GM19463 (cell line): ENCODE measurements at regions not wholly inside any gene's neighbourhood (a gene's known extent, or its start where the extent isn't known, plus 50 kb on each side); places are given as distances from the start of the nearest gene placed in this dataset.

ENCODE experiments used
- ATAC-seq: cut with Tn5 transposase; IDR thresholded peaks from one replicate; pipeline ENCODE4 v1.9.1; 2021; ENCODE audit warnings: mild to moderate bottlenecking, moderate library complexity; ENCODE audit not compliant: unreplicated experiment

DNA sequence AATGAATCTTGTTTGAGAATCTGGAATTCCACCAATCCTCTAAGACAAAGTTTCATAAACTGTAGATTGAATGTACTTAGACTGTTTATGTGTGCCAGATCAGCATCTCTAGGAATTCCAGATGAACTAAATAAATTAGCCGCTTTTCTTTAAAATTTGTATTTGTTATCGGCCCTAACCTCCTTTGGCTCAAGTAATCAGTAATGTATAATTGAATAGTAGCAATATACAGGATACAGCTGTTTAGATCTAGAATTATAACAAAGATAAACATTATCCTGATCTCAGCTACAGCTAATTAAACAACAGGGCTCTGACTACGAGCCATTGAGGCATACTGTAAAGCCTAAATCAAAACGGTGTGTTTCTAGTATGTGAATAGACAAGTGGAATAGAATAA lies 120.3 kb downstream of the CYB561 start:
- no peak for ATAC-seq

DNA sequence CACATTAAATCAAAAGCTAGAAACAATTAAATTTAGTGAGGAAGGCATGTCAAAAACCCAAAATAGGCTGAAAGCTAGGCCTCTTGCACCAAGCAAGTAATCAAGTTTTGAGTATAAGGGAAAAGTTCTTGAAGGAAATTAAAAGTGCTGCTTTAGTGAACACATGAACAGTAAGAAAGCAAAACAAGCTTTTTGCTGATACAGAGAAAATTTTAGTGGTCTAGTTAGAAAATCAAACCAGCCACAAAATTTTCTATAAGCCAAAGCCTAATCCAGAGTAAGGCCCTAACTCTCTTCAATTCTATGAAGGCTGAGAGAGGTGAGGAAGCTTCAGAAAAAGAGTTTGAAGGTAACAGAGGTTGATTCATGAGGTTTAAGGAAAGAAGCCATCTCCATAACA lies 116.2 kb downstream of the CYB561 start:
- ATAC-seq = no peak

DNA sequence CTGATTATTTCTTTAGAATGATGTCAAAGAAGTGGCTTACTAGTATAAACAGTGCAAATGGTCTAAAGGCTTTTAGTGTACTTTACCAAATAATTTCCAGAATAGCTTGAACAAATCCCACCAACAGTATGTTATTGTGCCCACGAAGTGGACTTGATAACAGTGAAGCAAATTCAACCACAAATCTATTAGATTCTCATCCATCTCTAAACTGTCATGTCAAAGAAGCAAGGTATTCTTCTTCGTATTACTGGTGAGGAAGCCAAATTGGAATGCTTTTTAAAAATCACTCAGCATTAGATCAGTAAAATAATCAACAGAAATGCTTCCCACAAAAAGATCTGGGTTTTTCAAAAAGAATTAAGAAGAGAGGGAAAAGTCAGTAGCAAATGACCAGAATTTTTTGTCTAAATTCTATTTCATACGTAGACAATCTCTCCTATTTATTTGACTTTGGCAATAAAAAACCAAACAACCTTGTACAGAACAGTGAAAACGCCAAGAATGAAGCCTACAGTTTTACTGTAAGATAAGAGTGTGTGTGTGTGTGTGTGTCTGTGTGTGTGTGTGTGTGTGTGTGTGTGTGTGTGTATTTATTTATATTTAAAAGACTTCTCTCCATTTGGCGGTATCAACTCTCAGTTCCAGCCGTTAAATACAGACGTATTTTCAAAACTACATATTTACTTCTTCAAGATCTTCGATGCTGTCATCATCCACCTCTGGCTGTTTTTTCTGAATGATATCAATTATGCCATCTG lies 114.6 kb downstream of the CYB561 start:
- no peak for ATAC-seq

DNA sequence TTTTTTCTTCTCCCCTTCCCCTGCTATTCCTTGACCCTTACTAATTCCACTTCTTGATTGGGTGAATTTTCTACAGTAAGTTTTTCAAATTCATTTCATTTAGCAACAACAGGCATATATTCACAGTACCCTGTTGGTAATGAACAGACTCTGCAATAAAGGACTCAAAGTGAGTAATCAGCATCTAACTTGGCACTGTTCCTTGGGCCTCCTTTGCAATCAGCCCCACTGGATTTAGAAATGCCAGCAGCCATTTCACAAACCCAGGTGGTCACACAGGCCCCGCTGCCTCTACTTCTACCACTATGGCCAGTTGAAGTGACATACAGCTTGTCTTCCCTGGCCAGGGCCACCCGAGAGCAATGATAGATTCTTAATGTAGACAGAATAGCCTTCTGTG lies 113.8 kb downstream of the CYB561 start:
- no peak for ATAC-seq

DNA sequence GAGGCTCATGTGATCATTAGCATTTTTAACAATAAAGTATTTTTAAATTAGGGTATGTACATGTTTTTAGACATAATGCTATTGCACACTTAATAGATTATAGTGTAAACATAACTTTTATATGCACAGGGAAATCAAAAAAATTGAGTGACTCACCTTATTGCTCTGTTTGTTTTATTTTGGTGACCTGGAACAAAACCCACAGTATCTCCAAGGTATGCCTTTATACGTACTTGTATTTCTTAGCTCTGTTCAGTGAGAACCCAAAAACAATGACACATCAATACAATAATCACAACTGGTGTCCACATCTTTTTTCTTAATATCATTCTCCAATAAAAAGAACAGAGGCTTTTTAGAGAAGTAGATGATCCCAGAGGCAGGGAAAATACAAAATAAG lies 112.2 kb downstream of the CYB561 start:
- no peak for ATAC-seq

DNA sequence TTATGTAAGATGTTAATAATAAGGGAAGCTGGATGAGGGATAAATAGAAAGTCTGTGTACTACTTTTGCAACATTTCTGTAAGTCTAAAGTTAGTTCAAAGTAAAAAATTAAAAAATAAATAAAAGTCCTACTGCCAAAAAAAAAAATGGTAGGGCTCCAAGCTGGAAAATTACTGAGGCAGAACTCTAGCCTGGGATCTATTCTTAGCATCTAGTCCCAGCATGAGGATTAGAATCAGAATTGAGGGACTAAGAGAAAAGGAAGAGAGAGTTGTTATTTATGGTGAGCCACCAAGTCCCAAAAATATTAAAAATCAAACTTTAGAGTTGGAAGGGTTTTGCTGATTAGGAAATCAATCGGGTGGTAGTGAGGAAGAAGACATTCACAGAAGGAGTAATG lies 110.3 kb downstream of the CYB561 start:
- no peak for ATAC-seq

DNA sequence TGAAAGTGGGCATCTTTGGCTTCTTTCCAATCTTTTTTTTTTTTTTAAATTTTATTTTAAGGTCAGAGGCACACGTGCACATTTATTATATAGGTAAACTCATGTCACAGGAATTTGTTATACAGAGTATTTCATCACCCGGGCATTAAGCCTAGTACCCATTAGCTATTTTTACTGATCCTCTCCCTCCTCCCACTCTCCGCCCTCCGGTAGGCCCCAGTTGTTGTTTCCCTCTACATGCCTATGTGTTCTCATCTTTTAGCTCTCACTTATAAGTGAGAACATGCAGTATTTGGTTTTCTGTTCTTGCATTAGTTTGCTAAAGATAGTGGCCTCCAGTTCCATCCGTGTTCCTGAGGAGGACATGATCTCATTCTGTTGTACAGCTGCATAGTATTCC lies 108.5 kb downstream of the CYB561 start:
- ATAC-seq = no peak

DNA sequence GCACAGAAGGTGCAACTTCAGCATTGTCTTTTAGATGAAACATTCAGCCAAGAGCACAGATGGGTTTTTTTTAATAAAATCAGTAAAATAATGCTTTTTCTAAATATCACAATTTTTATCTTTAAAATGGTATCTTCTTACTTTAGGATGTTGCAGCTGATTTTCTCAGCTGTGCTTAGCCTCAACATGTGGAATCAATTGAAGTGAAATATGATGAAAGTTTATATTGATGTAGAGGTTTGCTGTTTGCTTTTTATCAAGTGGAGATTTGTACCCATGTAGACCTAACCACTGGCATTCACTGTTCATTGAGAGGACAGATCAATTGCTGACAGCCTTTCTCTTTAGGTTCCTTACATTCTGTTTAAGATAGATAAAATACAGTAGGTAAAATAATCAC lies 107.8 kb downstream of the CYB561 start:
- no peak for ATAC-seq

DNA sequence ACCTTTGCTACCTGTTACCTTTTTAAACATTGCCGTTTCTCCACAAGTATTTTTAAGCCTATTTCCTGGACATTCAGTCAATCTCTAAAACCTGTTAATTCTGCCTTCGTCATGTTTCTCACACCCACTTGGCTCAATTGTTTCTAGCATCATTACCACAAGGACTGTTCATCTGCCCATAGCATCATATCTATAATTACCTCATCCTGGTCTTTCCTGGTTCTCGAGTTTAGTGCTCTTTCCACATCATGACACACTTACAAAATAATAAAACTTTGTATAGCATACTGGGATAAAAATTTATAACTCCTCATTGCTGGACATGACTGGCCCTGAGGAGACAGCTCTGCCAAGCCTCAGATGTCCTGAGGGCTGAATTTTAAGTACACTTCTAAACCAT lies 104.8 kb downstream of the CYB561 start:
- no peak for ATAC-seq

DNA sequence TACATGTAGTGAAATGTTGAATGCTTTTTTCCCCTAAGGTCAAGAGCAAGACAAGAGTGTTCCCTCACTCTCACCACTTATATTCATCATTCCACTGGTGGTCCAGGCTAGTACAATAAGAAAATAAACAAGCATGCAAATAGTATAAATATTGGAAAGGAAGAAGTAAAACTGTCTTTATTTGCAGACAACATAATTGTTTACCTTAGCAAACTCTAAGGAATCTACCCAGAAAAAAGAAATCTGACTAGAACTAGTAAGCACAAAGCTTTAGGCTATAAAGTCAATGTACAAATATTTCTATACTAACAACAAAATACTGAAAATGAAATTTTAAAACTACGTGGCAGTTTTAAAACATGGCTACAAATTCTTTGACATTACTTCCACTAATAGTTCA lies 101.7 kb downstream of the CYB561 start:
- no peak for ATAC-seq

DNA sequence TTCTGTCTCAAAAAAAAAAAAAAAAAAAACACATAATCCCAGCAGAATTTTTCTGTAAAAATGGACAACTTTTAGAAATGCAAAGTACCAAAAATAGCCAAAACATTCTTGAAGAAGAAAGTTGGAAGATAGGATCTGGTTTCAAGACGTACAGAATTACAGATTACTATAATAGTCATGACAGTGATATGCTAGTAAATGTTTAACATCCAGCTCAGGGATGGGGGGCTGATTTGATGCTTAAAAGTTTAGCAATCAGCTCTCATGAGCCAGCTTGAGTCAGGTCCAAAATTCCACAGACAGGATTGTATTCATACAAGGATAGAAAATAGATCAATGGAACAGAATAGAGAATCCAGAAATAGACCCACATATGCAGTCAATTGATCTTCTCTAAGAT lies 100.5 kb downstream of the CYB561 start:
- no peak for ATAC-seq

DNA sequence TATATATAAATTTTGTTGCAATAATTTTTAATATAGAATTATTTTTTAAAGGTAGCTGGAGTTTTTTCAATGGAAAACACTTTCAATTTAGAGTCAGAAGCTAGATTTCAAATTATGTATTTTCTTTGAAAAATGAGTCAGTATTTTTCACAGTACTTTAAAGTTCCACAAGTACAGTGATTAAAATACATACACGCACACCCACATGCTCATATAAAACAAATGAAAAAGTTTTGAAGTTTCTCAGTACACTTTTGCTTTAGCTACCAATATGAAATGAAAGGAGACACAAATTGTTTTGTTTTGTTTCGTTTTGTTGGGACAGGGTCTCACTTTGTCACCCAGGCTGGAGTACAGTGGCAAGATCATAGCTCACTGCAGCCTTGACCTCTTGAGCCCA lies 98.6 kb downstream of the CYB561 start:
- no peak for ATAC-seq

DNA sequence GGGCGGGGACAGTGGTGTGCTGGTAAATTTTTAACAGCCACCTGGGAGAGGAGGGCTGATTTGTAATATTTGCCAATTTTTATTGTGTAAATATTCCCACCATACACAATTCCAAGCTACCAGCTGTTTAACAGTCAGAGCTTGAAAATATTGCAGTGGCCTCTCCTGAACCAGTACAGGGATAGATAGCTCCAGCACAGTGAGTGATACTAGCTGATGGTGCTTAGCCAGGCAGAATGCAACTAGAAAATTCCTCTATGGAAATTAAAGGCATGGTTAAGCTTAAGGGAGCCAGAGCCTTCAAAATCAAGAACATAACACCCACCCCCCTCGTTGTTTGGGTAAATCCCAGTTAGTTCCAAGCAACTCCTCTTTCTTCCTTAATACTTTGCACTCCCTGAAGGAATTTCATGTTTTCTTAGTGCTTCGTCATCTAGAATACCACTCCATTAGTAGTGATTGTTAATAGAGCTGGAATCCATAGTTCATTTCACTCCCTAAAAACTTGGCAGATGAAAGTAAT lies 96.6 kb downstream of the CYB561 start:
- no peak for ATAC-seq

DNA sequence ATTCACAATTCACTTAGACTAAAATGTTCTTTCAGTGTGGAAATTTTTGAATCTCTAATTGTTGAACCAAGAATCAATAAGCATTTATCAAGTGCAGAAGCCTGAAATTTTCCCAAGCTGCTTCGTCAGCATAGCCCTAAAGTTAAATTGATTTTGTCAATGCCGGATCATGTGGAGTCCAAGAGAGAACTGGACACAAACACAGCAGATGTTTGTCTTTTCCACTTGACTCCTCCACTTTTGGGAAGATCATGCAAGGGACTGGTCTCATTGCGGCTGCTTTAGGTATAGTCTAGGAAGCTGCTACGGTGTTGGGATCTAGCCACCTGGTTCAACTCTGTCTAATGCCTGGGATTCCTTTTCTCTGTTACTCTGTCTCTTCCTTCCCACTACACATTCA lies 95.7 kb downstream of the CYB561 start:
- no peak for ATAC-seq

DNA sequence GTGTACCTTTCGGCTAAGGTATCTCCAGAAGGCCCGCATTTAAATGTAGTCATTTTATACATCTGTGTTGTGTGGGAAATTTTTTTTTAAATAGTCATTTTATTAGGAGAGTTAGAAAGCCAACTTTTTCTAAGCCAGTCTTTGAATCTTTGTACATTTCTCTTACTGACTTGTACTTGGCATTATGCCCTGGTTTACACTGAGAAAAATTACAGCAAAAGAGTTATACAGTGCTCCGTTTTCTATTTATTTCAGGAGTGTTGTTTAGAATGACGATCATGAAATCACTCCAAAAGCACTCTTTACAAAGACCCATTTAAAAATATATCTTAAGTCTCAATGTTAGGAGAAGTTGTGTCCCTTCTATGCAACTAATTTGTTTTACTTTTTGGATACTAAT lies 91.8 kb downstream of the CYB561 start:
- ATAC-seq = no peak

DNA sequence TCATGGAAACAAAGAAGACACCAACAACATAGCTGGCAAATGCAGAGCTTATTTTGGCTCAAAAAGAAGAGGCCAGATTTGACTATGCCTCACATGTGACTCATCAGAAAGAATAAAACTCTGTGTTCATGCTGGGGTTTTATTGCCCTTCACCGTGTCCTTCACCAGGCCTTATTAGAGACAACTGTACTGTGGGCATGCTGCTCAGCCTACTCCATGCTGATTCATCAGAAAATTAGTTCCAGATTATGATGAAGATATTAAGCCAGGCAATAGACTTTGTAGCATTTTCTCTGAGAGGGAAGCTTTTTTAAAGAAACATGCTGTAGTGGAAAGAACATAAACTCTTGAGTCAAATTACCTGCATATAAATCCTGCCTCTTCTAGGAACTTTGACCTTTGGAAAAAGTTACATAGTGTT lies 89.8 kb downstream of the CYB561 start:
- ATAC-seq = no peak

DNA sequence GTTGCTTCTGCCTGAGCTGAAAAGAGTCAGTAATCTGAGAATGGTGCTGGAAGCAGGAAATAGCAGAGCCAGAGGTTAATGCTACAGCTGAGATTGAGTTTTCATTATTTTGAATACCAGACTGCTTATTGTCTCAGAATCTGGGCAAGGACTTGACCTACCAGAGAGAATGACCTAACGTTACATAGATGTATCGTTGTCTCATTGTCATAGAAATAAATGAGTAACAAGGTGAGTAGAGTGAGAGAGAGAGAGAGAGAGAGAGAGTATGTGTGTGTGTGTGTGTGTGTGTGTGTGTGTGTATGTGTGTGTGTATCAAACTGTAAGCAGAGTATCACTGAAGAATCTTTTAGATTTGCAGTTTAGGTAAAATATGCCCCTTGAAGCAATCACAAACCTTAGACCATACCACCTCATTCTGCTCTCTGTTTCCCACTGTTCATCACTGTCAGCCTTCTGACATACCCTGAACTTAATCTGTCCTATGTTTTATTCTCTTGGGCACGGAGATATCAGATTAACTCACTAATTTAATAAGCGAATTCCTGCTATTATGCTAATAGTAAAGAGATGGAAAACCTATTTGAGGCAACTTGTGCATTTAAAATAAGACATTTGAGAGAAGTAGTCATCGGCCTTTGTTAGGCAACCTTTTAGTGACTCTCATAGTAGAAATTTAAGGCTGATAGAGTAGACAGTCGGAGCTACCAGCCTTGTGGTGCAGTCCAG lies 87.8 kb downstream of the CYB561 start:
- ATAC-seq = no peak

DNA sequence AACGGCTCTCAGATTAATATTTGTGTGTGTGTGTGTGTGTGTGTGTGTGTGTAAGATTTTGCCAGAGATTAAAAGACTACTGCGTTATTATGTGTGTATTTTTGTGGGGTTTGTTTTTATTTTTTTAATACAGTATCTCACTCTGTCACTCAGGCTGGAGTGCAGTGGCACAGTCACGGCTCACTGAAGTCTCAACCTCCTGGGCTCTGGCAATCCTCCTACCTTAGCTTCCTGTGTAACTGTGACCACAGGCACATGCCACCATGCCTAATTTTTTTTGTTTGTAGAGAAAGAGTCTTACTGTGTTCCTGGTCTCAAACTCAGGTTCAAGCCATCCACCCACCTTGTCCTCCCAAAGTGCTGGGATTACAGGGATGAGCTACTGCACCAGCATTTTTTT lies 87.2 kb downstream of the CYB561 start:
- no peak for ATAC-seq

DNA sequence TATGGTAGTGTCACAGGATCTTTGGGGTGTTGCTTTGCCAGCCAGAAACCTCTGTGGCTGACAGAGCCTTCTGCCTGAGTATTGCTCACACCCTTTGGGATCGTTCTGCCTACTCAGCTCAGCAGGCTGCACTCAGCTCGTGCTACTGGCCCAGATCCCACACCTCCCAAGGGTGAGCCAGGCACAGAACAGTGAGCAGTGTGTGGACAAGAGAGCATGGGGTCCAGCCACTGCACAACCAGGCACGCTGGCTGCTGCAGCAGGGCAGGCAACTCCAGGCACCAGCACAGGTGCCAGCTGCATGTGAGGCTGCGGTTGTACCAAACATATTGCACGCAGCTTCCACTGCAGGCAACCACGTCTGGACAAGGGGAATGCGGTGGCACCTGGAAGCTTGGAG lies 84.9 kb downstream of the CYB561 start:
- no peak for ATAC-seq

DNA sequence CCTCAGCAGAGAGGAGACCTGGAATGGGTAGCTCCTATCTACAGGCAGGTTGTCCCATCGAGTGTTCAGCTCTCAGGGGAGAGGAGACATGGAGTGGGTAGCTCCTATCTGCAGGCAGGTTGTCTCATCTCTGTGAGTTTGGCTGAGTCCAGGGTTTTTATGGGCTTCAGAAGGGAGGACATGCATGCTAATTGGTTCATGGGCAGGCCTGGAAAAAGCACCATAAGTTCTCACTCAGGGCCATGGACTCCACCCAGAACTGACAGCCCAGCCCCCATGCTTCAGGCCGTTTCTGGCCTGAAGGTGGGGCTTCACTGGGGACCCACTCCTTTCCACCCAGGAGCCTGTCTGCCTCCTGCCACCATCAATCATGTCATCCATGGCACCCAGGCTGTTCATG lies 84.0 kb downstream of the CYB561 start:
- no peak for ATAC-seq

DNA sequence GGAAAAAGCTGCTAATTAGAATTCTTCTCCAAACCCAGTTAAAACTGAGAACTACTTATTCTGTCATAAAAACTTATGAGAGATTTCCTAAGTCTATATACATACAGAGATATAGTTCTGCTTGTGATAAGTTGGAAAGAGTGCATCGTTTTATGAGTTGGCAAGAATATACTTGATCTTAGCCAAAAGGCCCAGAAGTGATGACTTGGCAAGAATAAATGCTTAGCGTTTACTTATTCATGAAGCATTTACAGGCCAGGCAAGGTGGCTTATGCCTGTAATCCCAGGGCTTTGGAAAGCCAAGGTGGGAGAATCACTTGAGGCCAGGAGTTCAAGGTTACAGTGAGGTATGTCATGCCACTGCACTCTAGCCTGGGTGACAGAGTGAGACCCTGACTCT lies 81.7 kb downstream of the CYB561 start:
- ATAC-seq = no peak

DNA sequence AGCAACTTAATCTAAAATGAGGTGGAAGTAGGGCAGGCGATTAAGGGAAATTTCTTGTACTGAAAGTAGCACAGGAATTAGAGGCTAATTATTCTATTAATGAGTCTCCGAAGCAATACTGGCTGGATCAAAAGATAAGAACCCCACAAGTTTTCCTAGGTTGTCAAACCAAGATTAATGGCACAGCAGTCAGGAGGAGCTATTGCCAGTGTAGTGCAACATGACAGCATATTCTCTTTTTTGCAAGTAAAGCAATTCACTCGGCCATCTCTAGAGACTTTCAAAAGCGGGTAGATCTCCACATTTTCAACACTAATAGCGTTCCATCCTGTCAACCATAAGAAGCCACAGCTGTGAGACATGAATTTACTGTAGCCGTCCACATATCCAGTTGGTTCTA lies 81.2 kb downstream of the CYB561 start:
- ATAC-seq = no peak
